ENCODE measurements at regions not wholly inside any gene's neighbourhood (a gene's known extent, or its start where the extent isn't known, plus 50 kb on each side); places are given as distances from the start of the nearest gene placed in this dataset.

DNA sequence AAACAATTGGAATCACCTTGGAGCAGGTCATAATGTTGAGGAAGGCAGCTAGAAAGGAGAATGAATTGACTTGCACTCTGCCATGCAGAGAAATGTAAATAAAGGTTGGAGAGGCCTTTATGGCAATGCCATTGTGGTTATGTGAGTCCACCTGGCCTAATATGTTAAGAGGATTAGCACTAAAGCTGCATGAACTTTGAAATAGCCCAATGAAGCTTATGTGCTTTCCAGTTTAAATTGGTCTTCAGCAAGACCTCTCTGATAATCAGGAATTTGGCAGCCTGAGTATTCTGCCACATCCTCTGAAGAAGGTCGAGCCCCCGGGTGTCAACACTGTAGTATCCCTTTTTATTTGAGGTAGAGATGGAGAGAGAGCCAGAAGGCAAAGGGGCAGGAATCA lies 464.9 kb downstream of the CDH2 start:
- intact Hi-C loops (cut with micrococcal nuclease; ENCODE audit: unreplicated experiment) (no loop called here), in situ Hi-C loops (cut with HindIII; ENCODE audit: low pct_unique_long_range_greater_than_20kb, low sequenced_read_pairs) (no loop called here)
- ChIA-PET CTCF (no interaction called here), POLR2A (no interaction called here)
- Histone ChIP-seq H3K27ac (ENCODE audit: low read length) (no peak overlapping the region), H3K9me3 (ENCODE audit: control insufficient read depth, insufficient read depth, low read depth, low read length) (no peaks in the 10 kb centered on the region), H3K36me3 (ENCODE audit: control insufficient read depth, insufficient read depth, low read length) (no peaks in the 10 kb centered on the region), H3K4me3 (ENCODE audit: low read depth in 2 of 2, low read length in 2 of 2) (no peak overlapping the region), H3K27me3 (ENCODE audit: control insufficient read depth, insufficient read depth, low read length) (no peaks in the 10 kb centered on the region), H3K4me1 (ENCODE audit: control insufficient read depth, insufficient read depth, low read length) (no peaks in the 10 kb centered on the region)
- no peak for ATAC-seq
- no TSS peak for BruUV-seq (replicated peaks)
- DNase-seq (ENCODE audit: low read depth, low spot score) = no peak
- TF ChIP-seq, protein P1, sequence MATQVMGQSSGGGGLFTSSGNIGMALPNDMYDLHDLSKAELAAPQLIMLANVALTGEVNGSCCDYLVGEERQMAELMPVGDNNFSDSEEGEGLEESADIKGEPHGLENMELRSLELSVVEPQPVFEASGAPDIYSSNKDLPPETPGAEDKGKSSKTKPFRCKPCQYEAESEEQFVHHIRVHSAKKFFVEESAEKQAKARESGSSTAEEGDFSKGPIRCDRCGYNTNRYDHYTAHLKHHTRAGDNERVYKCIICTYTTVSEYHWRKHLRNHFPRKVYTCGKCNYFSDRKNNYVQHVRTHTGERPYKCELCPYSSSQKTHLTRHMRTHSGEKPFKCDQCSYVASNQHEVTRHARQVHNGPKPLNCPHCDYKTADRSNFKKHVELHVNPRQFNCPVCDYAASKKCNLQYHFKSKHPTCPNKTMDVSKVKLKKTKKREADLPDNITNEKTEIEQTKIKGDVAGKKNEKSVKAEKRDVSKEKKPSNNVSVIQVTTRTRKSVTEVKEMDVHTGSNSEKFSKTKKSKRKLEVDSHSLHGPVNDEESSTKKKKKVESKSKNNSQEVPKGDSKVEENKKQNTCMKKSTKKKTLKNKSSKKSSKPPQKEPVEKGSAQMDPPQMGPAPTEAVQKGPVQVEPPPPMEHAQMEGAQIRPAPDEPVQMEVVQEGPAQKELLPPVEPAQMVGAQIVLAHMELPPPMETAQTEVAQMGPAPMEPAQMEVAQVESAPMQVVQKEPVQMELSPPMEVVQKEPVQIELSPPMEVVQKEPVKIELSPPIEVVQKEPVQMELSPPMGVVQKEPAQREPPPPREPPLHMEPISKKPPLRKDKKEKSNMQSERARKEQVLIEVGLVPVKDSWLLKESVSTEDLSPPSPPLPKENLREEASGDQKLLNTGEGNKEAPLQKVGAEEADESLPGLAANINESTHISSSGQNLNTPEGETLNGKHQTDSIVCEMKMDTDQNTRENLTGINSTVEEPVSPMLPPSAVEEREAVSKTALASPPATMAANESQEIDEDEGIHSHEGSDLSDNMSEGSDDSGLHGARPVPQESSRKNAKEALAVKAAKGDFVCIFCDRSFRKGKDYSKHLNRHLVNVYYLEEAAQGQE (IDR thresholded peaks at IDR 0.05; ENCODE audit: insufficient read depth in 1 of 2, low read depth in 2 of 2, low read length in 1 of 2) = no peak
- no peak for TF ChIP-seq POLR2AphosphoS5 (IDR thresholded peaks at IDR 0.05; ENCODE audit: low read depth, low read length)
- TF ChIP-seq TCF7L2 (IDR thresholded peaks at IDR 0.05; ENCODE audit: low read depth, low read length) = no peak
- TF ChIP-seq SIN3A (IDR thresholded peaks at IDR 0.05; ENCODE audit: borderline replicate concordance, insufficient read depth, low read depth, low read length) = no peak

DNA sequence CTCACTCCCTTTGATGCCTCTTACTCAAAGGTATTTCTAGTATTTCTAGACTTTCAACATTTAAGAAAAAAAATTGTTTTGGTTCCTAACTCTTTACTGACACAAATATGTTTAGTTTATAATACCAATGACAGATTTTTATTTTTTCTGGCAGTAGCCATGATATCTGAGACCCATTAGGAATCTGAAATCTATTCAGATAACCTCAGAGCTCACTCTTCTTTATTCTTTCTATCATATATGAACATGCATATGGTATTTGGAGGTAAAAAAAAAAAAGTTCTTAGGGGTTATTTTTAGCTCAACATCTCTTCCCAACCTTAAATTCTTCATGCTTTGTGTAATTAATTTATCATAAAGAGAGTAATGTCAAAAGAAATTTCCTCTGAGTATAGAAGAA lies 465.5 kb downstream of the CDH2 start:
- Histone ChIP-seq H3K27me3 (ENCODE audit: control insufficient read depth, insufficient read depth, low read length) (no peaks in the 10 kb centered on the region), H3K4me1 (ENCODE audit: control insufficient read depth, insufficient read depth, low read length) (no peaks in the 10 kb centered on the region), H3K36me3 (ENCODE audit: control insufficient read depth, insufficient read depth, low read length) (no peaks in the 10 kb centered on the region), H3K4me3 (ENCODE audit: low read depth in 2 of 2, low read length in 2 of 2) (no peak overlapping the region), H3K9me3 (ENCODE audit: control insufficient read depth, insufficient read depth, low read depth, low read length) (no peaks in the 10 kb centered on the region), H3K27ac (ENCODE audit: low read length) (no peak overlapping the region)
- TF ChIP-seq TCF7L2 (IDR thresholded peaks at IDR 0.05; ENCODE audit: low read depth, low read length) (no peak), SIN3A (IDR thresholded peaks at IDR 0.05; ENCODE audit: borderline replicate concordance, insufficient read depth, low read depth, low read length) (no peak), POLR2AphosphoS5 (IDR thresholded peaks at IDR 0.05; ENCODE audit: low read depth, low read length) (no peak)
- TF ChIP-seq, protein P1 (IDR thresholded peaks at IDR 0.05; ENCODE audit: insufficient read depth in 1 of 2, low read depth in 2 of 2, low read length in 1 of 2) = no peak
- TF ChIP-seq, protein P2, sequence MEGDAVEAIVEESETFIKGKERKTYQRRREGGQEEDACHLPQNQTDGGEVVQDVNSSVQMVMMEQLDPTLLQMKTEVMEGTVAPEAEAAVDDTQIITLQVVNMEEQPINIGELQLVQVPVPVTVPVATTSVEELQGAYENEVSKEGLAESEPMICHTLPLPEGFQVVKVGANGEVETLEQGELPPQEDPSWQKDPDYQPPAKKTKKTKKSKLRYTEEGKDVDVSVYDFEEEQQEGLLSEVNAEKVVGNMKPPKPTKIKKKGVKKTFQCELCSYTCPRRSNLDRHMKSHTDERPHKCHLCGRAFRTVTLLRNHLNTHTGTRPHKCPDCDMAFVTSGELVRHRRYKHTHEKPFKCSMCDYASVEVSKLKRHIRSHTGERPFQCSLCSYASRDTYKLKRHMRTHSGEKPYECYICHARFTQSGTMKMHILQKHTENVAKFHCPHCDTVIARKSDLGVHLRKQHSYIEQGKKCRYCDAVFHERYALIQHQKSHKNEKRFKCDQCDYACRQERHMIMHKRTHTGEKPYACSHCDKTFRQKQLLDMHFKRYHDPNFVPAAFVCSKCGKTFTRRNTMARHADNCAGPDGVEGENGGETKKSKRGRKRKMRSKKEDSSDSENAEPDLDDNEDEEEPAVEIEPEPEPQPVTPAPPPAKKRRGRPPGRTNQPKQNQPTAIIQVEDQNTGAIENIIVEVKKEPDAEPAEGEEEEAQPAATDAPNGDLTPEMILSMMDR (IDR thresholded peaks at IDR 0.05) = no peak
- ChIA-PET CTCF (no interaction called here), POLR2A (no interaction called here)
- intact Hi-C loops (cut with micrococcal nuclease; ENCODE audit: unreplicated experiment) (no loop called here), in situ Hi-C loops (cut with HindIII; ENCODE audit: low pct_unique_long_range_greater_than_20kb, low sequenced_read_pairs) (no loop called here)
- ATAC-seq (no peak), DNase-seq (ENCODE audit: low read depth, low spot score) (no peak)
- no TSS peak for BruUV-seq (replicated peaks)

All from Panc1 (cell line).